HG03097 (cell line): ENCODE measurements at regions not wholly inside any gene's neighbourhood (a gene's known extent, or its start where the extent isn't known, plus 50 kb on each side); places are given as distances from the start of the nearest gene placed in this dataset.

Experiments
- ATAC-seq: cut with Tn5 transposase; IDR thresholded peaks from one replicate; pipeline ENCODE4 v1.9.1; 2021; ENCODE audit not compliant: unreplicated experiment, low FRiP score

DNA sequence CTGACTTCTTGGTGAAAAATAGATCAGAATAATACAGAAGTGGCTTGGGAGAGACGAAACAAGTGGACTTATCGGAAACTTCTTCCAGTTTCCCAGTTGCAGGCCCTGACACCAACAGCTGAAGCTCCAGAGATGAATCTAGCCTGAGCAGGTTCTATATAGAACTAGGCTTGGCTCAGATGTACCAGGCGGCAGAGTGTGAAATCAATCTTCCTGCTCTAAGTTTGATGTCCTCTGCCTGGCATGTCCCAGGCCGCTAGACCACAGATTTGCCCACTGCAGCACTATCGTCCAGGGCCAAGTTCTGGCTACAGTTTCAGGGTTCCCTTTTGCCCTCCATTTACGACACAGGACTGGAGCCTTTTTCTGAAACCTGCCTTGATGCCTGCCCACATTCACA, 91.3 kb upstream of the PLEKHA5 start:
- ATAC-seq = no peak

DNA sequence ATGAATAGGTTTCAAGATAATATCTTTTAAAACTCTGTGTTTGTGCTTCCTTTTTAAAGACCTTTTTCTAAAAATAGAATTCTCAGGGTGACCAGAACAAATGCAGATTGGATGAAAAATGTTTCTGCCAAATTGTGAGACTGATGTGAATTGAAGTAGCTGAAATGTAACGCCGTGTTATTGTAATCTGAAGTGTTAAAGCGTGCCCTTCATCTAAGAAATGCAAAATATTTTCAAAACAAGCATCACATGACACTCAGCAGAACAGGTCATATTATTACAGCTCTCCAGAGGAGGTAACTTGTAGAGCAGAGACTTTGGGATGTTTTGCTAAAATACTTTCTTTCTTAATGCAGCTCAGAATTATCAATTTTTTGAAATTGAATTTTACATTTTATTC, 90.0 kb upstream of the PLEKHA5 start:
- no peak for ATAC-seq

DNA sequence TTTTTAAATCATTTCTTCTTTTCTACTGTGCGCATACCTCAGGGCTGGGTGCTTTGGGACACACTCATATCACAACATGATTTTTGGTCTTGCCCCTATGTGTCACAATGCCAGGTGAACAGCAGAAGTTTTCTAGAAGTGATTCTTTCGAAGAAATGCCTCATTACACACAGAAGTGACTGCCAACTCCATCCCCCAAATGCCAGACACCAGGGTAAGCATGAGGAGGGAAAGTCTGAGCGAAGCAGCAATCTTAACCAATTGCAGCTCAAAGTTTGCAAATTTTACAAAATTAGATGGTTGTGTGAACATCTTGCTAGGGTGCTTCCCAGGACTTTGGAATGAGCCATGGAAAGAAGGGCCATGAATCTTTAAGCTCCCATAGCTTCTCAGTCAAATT, 87.3 kb upstream of the PLEKHA5 start:
- ATAC-seq = no peak

DNA sequence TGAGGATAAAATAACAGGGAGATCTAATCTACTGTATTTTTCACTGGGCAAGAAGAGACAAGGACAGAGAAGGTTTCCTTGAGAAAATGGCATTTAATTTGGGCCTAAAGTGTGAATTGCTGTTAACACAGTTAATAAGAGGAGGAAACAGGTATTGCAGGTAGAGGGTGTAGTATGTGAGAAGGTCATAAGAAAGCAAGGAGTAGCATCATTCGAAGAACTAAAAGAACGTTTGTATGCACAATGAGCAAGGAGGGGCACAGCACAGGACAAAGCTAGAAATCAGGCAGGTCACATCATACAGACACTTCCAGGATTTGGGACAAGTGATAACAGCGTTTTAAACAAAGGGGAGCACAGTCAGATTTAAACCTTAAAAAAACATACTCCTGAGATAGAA, 85.1 kb upstream of the PLEKHA5 start:
- ATAC-seq = no peak

DNA sequence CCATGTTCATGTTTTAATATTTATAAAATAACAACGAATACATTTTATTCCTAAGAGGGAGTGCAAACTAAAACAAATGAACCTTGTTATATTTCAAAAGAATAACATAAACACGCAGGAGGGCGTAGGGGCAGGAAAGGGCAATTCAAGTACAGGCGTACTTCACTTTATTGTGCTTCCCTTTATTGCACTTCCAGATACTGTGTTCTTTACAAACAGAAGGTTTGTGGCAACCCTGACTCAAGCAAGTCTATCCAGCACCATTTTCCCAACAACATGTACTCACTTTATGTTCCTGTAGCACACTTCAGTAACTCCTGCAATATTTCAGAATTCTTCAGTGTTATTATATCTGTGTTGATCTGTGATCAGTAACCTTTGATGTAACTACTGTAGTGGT, 84.6 kb upstream of the PLEKHA5 start:
- no peak for ATAC-seq

DNA sequence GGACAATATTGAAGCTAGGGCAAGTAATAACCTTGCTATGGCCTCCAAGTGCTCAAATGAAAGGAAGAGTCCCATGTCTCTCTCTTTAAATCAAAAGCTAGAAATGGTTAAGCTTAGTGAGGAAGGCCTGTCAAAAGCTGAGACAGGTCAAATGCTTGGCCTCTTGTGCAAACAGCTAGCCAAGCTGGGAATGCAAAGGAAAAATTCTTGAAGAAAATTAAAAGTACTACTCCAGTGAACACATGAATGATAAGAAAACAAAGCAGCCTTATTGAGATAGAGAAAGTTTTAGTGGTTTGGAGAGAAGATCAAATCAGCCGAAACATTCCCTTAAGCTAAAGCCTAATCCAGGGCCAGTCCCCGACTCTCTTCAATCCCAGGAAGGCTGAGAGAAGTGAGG, 84.1 kb upstream of the PLEKHA5 start:
- no peak for ATAC-seq

DNA sequence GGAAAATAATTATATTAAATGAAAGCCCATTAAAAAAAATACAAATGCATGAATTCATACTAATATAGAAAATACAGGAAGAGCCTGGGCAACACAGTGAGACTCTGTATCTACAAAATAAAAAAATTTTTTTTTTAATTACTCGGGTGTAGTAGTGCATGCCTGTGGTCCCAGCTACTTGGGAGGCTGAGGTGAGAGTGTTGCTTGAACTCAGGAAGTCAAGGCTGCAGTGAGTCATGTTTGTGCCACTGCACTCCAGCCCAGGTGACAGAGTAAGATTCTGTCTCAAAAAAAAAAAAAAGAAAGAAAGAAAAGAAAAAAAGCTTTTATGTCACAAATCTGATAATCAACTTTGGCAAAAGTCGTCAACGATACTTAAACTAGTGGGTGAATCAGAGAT, 80.6 kb upstream of the PLEKHA5 start:
- ATAC-seq = no peak

DNA sequence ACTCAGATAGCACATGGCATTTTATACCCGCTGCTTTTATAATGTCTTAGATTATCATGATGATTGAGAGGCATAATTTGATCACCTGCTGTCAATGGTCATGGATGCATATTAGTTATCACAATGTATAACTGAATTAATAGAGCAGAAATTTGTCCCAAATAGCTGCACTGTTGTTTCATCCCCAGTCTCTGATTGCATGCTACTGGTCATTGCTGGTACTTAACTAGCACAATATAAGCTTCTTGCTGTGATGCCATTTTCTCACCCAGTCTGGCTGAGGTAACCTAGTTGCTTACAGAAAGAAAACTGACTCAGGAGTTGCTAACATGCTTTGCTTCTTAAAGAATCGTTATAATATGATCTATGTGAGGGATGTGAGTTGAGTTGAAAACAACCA, 76.8 kb upstream of the PLEKHA5 start:
- ATAC-seq = no peak

DNA sequence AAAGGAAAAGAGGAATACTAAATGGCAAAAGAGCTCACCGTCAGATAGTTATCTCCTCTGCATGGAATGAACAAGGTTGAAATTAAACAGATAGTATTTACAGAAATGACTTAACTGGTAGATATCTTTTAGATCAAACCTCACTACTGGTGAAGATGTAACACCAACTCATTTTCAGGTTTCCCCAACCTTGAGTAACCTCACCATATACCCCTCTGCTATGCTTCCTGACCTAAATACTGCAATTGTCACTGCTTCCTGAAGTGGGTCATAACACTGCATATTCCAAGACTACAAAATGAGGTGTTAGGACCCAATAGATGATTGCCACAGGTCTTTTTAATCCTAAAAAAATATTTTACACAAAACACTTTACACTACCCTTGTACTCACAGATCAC, 76.3 kb upstream of the PLEKHA5 start:
- ATAC-seq = no peak

DNA sequence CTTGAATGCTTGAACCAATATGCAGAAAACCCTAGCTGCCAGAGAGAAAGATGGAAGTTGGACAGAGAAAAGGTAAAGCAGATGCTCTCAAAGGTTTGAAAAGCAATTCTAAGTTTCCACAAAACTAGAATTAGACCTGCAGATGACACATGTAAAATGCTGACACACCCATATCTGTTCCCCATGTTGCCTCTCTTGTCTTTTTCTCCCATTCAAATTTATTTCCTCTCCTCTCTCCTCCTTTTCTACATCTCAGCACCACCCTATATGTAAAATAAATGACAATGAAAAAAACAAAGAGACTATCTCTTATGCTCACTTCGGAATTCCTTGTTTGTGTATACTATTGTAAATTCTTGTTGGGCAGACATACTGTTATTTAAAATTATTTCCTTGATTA, 75.5 kb upstream of the PLEKHA5 start:
- no peak for ATAC-seq

DNA sequence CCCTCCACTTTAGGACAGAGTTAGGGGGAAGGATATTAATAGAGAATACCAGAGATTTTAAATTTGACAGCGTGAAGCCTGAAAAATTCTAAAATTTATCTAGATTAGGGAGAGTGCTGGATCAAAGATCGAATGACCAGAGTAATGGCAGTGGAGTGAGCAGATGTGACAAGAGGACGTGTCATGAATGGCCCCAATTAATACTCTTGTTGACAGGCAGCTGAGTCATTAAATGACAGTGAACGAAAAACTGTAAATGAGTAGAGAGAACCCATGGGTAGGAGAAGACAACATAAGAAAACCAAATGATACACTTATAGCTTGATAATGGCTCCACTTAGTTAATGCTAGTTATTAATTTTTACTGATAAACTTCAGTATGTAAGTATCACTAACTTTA, 73.9 kb upstream of the PLEKHA5 start:
- ATAC-seq = no peak

DNA sequence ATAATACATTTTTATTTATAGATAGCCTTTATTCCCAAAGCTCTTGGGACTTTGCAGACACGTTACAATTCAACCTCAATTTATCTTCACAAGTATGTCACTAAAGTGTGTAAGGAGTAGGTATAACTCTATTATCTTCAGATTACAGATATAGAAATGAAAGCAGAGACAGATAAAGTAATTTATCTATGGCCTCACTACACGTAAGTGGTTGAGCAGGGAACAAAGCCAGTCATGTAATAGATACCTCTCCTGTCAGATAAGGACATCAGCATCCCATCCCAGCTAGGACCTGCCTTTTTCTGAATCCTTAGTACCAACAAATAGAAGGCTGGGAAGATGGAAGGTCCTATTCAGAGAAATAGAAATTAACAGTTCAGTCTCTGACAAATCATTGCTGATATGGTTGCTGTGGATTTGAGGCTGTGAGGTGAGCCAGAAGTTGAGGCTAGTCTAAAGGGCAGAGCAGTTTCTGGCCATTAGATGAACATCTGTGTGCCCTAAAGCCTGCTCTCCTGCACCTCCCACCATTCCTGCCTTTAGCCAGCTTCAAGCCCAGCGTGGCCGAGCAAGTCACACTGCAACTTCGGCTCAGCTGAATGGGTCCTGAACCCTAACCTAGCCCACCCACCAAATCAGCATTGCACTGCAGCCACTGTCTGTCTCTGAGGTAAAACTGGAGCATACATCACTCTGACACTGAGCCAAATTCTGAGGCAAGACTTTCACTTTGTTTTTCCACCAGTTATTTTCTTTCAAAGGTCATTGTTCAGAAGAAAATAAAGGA, 71.1 kb upstream of the PLEKHA5 start:
- ATAC-seq = no peak

DNA sequence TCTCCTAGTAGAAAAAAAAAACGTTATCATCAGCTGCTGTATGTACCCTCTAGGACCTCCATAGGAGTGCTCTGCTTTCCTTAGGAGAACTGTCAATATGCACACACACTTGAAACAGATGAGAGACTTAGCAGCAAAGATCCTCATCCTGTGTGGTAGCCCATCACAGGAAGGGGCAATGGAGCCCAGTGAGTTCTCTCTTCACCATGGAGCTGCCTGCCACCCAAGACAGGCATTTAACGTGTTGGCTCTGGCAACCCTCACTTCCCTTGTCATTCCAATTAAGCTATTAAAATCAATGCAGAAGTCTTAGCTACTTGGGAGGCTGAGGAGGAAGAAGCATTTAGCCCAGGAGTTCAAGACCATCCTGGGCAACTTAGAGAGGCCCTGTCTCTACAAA, 64.8 kb upstream of the PLEKHA5 start:
- ATAC-seq = no peak

DNA sequence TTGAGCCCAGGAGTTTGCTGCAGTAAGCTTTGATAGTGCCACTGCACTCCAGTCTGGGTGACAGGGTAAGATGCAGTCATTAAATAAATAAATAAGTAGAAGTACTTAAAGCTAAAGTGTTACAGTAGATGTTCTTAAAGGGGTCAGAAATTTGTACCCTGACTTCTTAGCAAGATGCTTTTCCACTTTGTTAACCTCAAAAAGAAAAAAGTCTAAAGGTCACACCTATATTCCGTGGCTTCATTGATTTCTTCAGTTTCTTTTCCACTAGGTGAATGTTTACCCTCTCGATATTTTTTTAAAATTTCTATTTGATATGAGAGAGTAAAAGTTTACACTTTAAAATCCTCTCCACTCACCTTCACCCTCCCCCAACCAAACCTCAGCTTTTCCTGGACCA, 64.3 kb upstream of the PLEKHA5 start:
- no peak for ATAC-seq

DNA sequence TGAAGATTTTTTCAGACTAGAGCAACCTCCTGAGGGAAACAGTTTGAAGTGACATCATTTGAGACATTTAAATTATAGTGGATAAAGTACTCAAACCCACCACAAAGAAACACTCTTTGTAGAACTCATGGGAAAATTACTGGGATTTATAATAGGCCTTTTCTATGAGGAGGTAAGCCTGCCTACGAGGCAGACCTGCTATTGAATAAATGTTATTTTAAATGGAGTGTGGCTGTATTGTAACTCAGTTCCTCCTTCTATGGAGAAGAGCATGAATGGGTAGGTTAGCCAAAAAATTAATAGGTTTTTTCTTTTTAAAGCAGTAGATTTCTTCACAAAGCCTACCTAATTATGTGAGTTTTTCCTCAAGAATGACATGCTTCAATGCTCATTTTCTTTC, 63.7 kb upstream of the PLEKHA5 start:
- no peak for ATAC-seq

DNA sequence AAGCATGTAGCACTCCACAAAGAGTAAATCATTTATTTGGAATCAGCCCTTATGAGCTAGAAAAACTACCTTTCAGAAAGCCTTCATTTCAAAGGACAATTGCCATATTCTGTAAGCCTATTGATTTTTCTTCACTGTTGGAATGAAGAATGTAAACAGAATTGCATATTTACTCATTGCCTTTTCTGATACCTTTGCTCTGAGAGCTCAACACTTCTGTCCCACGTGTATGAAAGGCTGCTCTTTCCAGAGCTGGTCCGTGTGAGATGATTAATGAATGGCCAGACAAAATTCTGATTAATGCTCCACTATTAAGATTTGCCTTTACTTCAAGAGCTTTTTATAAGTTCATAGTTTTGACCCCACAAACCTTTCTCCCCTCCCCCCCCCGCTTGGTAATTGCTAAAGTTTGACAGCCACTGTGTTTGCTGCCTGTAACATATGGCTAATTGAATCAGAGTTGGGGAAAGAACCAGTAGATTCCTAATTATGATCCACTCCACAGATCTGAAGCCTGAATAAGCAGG, 63.0 kb upstream of the PLEKHA5 start:
- ATAC-seq = no peak

DNA sequence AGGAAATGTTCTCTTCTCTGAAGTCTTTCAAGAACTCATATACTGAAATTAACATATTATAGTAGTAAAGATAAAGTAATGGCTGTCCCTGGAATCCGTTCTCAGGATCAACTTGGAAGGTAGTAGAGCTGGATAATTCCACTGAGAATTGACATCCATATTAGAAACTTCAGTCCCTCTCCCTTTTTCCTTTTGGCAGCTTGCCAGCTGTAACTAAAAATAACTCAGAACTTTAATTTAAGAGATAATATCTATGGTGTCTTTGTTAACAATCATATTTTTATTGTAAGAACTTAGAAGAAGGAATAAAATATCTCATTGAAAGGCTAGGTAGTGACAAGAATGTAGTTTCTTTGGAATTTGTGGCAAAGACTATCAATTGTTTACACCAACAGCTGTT, 61.4 kb upstream of the PLEKHA5 start:
- no peak for ATAC-seq

DNA sequence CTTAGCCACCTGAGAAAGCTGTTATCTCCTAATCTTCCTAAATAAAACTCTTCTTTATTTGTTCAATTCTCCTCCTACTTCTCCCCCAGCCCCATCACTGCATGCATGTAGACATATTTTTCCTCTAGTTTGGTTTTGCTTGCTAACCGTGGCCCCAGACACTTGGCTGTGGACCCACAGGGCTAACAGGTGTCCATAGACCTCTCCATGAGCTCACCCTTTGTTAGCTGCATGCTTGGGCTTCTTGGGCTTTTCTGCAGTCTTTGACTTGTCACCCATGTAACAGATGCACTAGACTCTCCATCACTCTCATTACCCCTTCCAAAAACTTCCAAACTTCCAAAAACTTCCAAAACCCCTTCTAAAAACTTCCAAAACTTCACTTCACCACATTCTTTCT, 59.2 kb upstream of the PLEKHA5 start:
- no peak for ATAC-seq

DNA sequence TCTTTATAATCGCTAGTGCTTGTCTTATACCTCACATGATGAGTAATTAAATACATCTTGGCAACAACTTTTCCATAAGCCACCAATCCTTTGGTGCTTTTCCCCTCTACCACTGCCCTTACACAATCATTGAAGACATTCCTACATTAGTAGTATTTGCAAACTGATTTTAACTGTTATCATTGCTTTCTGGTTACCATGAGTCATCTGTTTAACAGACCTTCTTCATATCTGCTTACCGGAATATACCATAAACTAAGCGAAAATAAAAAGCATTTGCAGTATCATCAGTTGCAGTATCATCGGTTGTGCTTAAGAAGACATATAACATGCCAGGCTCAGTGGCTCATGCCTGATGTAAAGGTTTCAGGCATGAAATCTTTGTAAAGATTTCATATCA, 54.8 kb upstream of the PLEKHA5 start:
- ATAC-seq = no peak

DNA sequence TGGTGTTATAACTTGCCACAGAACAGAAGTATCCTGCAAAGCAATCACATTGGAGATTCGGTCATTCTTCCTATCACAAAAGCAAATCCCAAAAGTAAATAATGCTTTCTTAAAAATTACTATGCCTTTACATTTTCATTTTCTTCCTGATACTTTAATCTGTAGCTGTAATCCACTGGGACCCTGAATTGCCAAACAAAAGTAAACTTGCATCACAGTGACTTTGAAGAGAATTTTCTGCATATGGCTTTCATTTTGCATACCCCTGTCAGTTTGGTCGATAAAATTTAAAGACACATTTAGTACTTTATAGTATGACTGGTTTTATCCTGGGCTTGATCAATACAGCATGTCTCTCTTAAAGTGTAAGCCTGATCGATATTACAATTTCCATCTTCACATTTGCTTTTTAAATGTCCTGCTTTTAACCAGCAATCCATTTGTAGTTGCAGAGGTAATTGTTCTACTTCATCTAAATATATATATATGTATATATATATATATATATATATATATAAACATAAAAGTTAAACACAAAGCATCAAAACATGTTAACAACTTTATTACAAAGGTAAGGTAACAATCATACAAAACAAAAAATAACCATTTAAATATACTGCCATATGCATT, 53.7 kb upstream of the PLEKHA5 start:
- ATAC-seq = no peak
